Esophagus squamous epithelium (tissue), 4 donors: ENCODE measurements at regions not wholly inside any gene's neighbourhood (a gene's known extent, or its start where the extent isn't known, plus 50 kb on each side); places are given as distances from the start of the nearest gene placed in this dataset.

Experiments used
- CTCF ChIP-seq, 6 experiments: fragments of 450-650 bp in 4 of 6; fragments of 200-600 bp in 2 of 6; sonication (generic) in 2 of 6; IDR thresholded peaks; one replicate each; pipeline ENCODE4 v1.5.1; 2016 to 2019; ENCODE audit warnings: antibody characterized with exemption in 6 of 6, mild to moderate bottlenecking in 4 of 6, moderate library complexity in 4 of 6
- POLR2A ChIP-seq, 4 donors: fragments of 450-650 bp; IDR thresholded peaks; one replicate each; pipeline ENCODE4 v1.6.1; 2017; ENCODE audit warnings: antibody characterized with exemption in 4 of 4, mild to moderate bottlenecking in 4 of 4, moderate library complexity in 3 of 4

DNA sequence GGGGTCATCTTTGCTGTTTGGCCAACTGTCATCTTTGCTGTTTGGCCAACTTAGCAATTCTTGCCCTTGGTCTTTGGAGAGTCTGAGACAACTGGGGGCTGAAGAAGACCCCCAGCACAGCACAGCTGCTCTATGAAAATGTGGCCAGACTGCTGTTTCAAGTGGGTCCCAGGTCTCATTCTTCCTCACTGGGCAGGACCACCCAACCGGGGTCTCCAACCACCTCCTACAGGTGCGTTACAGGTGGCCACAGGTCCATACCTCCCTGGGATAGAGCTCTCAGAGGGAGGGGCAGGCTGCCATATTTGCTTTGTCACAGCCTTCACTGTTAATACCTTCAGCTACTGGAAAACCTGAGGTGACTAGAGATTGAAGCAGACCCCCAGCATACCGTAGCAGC lies 82.1 kb upstream of the TCEAL2 start:
- TF ChIP-seq CTCF (IDR thresholded peaks at IDR 0.05) = no peak
- TF ChIP-seq POLR2A (IDR thresholded peaks at IDR 0.05) = no peak
